ENCODE measurements at regions not wholly inside any gene's neighbourhood (a gene's known extent, or its start where the extent isn't known, plus 50 kb on each side); places are given as distances from the start of the nearest gene placed in this dataset.

DNA sequence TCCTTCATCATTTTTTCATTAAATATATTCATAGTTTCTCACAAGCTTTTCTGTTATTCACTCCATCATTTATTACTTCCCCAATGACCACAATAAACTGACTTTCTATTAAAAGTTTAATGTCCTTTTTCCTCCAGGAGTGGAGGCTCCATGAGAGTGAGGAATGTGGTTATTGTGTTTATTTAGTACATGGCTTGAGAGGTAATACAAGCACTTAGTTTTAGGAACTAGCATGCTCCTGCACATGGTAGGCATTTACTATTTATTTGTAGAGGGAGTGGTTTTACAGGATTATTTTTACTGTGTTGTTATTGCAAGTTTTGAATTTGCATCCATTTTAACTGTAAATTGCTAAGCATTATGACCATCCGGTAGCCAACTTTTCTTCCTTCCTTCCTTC lies 412.9 kb upstream of the SUCLG2 start:
- no peak overlapping the region for H4K5ac ChIP-seq (ENCODE audit: insufficient read length, low read depth, low read length)
- H3K56ac ChIP-seq (replicated peaks; ENCODE audit: insufficient read length, low read depth, low read length), result no peak overlapping the region
- H3K27ac ChIP-seq (ENCODE audit: low read depth, low read length), result no peak overlapping the region
- H2BK5ac ChIP-seq (ENCODE audit: low read depth, low read length), result no peak overlapping the region
- H3K23me2 ChIP-seq (ENCODE audit: low read depth, low read length), result no peaks in the 10 kb centered on the region
- no peak overlapping the region for H3K4ac ChIP-seq (replicated peaks; ENCODE audit: insufficient read length, low read depth, low read length)
- H3K18ac ChIP-seq (ENCODE audit: extremely low read depth, low read length), result no peak overlapping the region
- no peak overlapping the region for H2BK12ac ChIP-seq (ENCODE audit: low read depth, low read length)
- whole genome bisulfite sequencing, 2 experiments (ENCODE audit: extremely low coverage in 1 of 2, insufficient coverage in 1 of 2, insufficient read length in 1 of 2, insufficient replicate concordance in 2 of 2, low coverage in 1 of 2, low lambda C conversion rate in 2 of 2, missing lambda C conversion rate in 1 of 2), result 100% methylated on average over 1 of the region's 1 CpG; no CpG with 5 or more reads in 1 of the 2 experiments
- no peaks in the 10 kb centered on the region for H3K4me1 ChIP-seq (replicated peaks in 1 of 4; ENCODE audit: control insufficient read depth in 3 of 4, insufficient read depth in 4 of 4, low read length in 3 of 4)
- no peak overlapping the region for H3K14ac ChIP-seq (ENCODE audit: insufficient read length)
- no peak overlapping the region for H2BK120ac ChIP-seq (replicated peaks; ENCODE audit: low read depth, low read length)
- no peaks in the 10 kb centered on the region for H3K27me3 ChIP-seq (replicated peaks in 1 of 4; ENCODE audit: control insufficient read depth in 3 of 4, extremely low read depth in 1 of 4, insufficient read depth in 3 of 4, low read length in 3 of 4)
- no peak overlapping the region for H2BK15ac ChIP-seq (ENCODE audit: low read length)
- H3K79me1 ChIP-seq (ENCODE audit: low read depth, low read length), result no peaks in the 10 kb centered on the region
- no peaks in the 10 kb centered on the region for H3K36me3 ChIP-seq (ENCODE audit: control insufficient read depth in 2 of 4, insufficient read depth in 4 of 4, low read length in 3 of 4)
- H4K91ac ChIP-seq (replicated peaks; ENCODE audit: insufficient read length, low read length), result no peak overlapping the region
- no peak overlapping the region for H3K23ac ChIP-seq (ENCODE audit: insufficient read length)
- peaks cover 8 to 9% of the 10 kb centered on the region in 2 experiments for H3K9me3 ChIP-seq (ENCODE audit: insufficient read depth in 2 of 2, low read depth in 1 of 2, low read length in 1 of 2)
- H3K4me3 ChIP-seq (ENCODE audit: extremely low read depth in 1 of 4, insufficient read depth in 2 of 4, low read depth in 3 of 4, low read length in 4 of 4), result no peak overlapping the region
- H4K8ac ChIP-seq (ENCODE audit: extremely low read depth, insufficient read depth, low read length), result no peak overlapping the region
- TF ChIP-seq RAD21 (IDR thresholded peaks at IDR 0.05 in 1 of 2, conservative IDR thresholded peaks at IDR 0.05 in 1 of 2; ENCODE audit: low read depth in 2 of 2, low read length in 2 of 2), result no peak
- TF ChIP-seq USF2 (IDR thresholded peaks at IDR 0.05; ENCODE audit: low read length), result no peak
- TF ChIP-seq, protein P1, sequence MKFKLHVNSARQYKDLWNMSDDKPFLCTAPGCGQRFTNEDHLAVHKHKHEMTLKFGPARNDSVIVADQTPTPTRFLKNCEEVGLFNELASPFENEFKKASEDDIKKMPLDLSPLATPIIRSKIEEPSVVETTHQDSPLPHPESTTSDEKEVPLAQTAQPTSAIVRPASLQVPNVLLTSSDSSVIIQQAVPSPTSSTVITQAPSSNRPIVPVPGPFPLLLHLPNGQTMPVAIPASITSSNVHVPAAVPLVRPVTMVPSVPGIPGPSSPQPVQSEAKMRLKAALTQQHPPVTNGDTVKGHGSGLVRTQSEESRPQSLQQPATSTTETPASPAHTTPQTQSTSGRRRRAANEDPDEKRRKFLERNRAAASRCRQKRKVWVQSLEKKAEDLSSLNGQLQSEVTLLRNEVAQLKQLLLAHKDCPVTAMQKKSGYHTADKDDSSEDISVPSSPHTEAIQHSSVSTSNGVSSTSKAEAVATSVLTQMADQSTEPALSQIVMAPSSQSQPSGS (IDR thresholded peaks at IDR 0.05; ENCODE audit: low read length), result no peak
- no peak for TF ChIP-seq BCL11A (IDR thresholded peaks at IDR 0.05; ENCODE audit: low read depth in 2 of 2, low read length in 2 of 2)
- TF ChIP-seq, protein P2, sequence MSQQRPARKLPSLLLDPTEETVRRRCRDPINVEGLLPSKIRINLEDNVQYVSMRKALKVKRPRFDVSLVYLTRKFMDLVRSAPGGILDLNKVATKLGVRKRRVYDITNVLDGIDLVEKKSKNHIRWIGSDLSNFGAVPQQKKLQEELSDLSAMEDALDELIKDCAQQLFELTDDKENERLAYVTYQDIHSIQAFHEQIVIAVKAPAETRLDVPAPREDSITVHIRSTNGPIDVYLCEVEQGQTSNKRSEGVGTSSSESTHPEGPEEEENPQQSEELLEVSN (IDR thresholded peaks at IDR 0.05), result no peak
- no peak for TF ChIP-seq EZH2 (IDR thresholded peaks at IDR 0.05; ENCODE audit: low read depth, low read length, severe bottlenecking)
- TF ChIP-seq SAP30 (IDR thresholded peaks at IDR 0.05; ENCODE audit: insufficient read depth, insufficient replicate concordance, low read length), result no peak
- no peak for TF ChIP-seq ASH2L (IDR thresholded peaks at IDR 0.05; ENCODE audit: low read length)
- TF ChIP-seq PHF8 (conservative IDR thresholded peaks at IDR 0.05; ENCODE audit: low read depth, low read length), result no peak
- no peak for TF ChIP-seq POLR2A (IDR thresholded peaks at IDR 0.05; ENCODE audit: control extremely low read depth in 1 of 2, low read depth in 2 of 2, low read length in 2 of 2)
- H2AK5ac ChIP-seq (ENCODE audit: low read depth, low read length), result no peak overlapping the region
- ChIA-PET POLR2A (ENCODE audit: partially characterized antibody) (no interaction called here), CTCF (ENCODE audit: partially characterized antibody) (interaction anchor here (1.1 kb wide), 1 partner anchor 15 kb away, joined by 3 read pairs; no protein-coding TSS in a partner anchor)
- H4K20me1 ChIP-seq (replicated peaks in 1 of 2; ENCODE audit: control insufficient read depth in 1 of 2, insufficient read depth in 2 of 2, low read length in 2 of 2), result no peaks in the 10 kb centered on the region
- H3K9ac ChIP-seq (replicated peaks in 1 of 4; ENCODE audit: extremely low read depth in 1 of 4, low read depth in 3 of 4, low read length in 3 of 4), result no peak overlapping the region
- H3K4me2 ChIP-seq (ENCODE audit: insufficient read depth in 1 of 2, low read depth in 2 of 2, low read length in 2 of 2), result no peak overlapping the region
- no peak for FAIRE-seq
- no peak overlapping the region for H2AFZ ChIP-seq (ENCODE audit: low read length)
- no peaks in the 10 kb centered on the region for H3K79me2 ChIP-seq (ENCODE audit: control insufficient read depth in 1 of 2, insufficient read depth in 2 of 2, low read length in 2 of 2)
- DNase-seq (ENCODE audit: low read depth in 1 of 2, low spot score in 2 of 2), result no peak
- H2BK20ac ChIP-seq (ENCODE audit: low read length), result no peak overlapping the region
